ENCODE measurements at regions not wholly inside any gene's neighbourhood (a gene's known extent, or its start where the extent isn't known, plus 50 kb on each side); places are given as distances from the start of the nearest gene placed in this dataset.

DNA sequence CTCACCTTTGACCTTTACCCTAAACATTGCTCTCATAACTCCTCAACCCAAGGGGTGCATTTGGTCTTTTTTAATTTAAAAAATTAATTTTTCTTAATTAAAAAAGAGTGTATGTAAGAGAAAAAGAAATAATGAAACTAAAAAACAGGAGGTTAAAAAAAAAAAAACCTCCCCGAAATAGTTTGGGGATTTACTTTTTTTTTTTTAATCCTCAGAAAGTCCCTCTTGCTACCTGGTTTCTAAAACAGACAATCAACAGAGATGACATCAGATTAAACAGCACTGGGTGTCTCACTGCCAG lies 301.3 kb downstream of the SOX9 start:
- H3K9me3 ChIP-seq (ENCODE audit: insufficient read depth, low read depth, low read length), result peaks cover 12% of the 10 kb centered on the region
- no peak overlapping the region for H3K9ac ChIP-seq (ENCODE audit: low read depth, low read length)
- H3K4me1 ChIP-seq (ENCODE audit: insufficient read depth, low read length), result peaks cover 9% of the 10 kb centered on the region; the same call in 1 of the 2 replicates
- no peak overlapping the region for H3K27ac ChIP-seq (ENCODE audit: low read depth, low read length)
- H3K4me3 ChIP-seq (ENCODE audit: low read length), result no peak overlapping the region
- H3K36me3 ChIP-seq (ENCODE audit: insufficient read depth, low read length), result no peaks in the 10 kb centered on the region
- WGBS, result 83% methylated on average over 1 of the region's 1 CpG
- H3K27me3 ChIP-seq (ENCODE audit: insufficient read depth, low read length), result no peaks in the 10 kb centered on the region

GRCh38 chr17:72422505-72423285 lies 301.9 kb downstream of the SOX9 start:
- H3K27me3 ChIP-seq (ENCODE audit: insufficient read depth, low read length), result no peaks in the 10 kb centered on the region
- no peak overlapping the region for H3K4me3 ChIP-seq (ENCODE audit: low read length)
- no peak overlapping the region for H3K27ac ChIP-seq (ENCODE audit: low read depth, low read length)
- peaks cover 7% of the 10 kb centered on the region for H3K9me3 ChIP-seq (ENCODE audit: insufficient read depth, low read depth, low read length)
- 76% methylated on average over 21 of the region's 21 CpGs for WGBS
- no peaks in the 10 kb centered on the region for H3K36me3 ChIP-seq (ENCODE audit: insufficient read depth, low read length)
- H3K9ac ChIP-seq (ENCODE audit: low read depth, low read length), result no peak overlapping the region
- H3K4me1 ChIP-seq (ENCODE audit: insufficient read depth, low read length), result peaks cover 9% of the 10 kb centered on the region; the same call in 1 of the 2 replicates

GRCh38 chr17:72423286-72423589 lies 302.4 kb downstream of the SOX9 start:
- Histone ChIP-seq H3K36me3 (ENCODE audit: insufficient read depth, low read length) (no peaks in the 10 kb centered on the region), H3K27me3 (ENCODE audit: insufficient read depth, low read length) (no peaks in the 10 kb centered on the region), H3K27ac (ENCODE audit: low read depth, low read length) (no peak overlapping the region), H3K4me1 (ENCODE audit: insufficient read depth, low read length) (peaks cover 9% of the 10 kb centered on the region; the same call in 1 of the 2 replicates), H3K4me3 (ENCODE audit: low read length) (no peak overlapping the region), H3K9ac (ENCODE audit: low read depth, low read length) (no peak overlapping the region), H3K9me3 (ENCODE audit: insufficient read depth, low read depth, low read length) (peaks cover 1% of the 10 kb centered on the region)
- WGBS, result 93% methylated on average over 5 of the region's 5 CpGs

GRCh38 chr17:72423718-72424117 lies 302.9 kb downstream of the SOX9 start:
- Histone ChIP-seq H3K4me3 (ENCODE audit: low read length) (no peak overlapping the region), H3K27me3 (ENCODE audit: insufficient read depth, low read length) (no peaks in the 10 kb centered on the region), H3K27ac (ENCODE audit: low read depth, low read length) (no peak overlapping the region), H3K9me3 (ENCODE audit: insufficient read depth, low read depth, low read length) (no peaks in the 10 kb centered on the region), H3K9ac (ENCODE audit: low read depth, low read length) (no peak overlapping the region), H3K4me1 (ENCODE audit: insufficient read depth, low read length) (peaks cover 9% of the 10 kb centered on the region; the same call in 1 of the 2 replicates), H3K36me3 (ENCODE audit: insufficient read depth, low read length) (no peaks in the 10 kb centered on the region)
- 76% methylated on average over 14 of the region's 14 CpGs for WGBS

GRCh38 chr17:72424505-72425117 lies 303.8 kb downstream of the SOX9 start:
- Histone ChIP-seq H3K27ac (ENCODE audit: low read depth, low read length) (no peak overlapping the region), H3K4me1 (ENCODE audit: insufficient read depth, low read length) (peaks cover 9% of the 10 kb centered on the region; the same call in 1 of the 2 replicates), H3K36me3 (ENCODE audit: insufficient read depth, low read length) (no peaks in the 10 kb centered on the region), H3K9ac (ENCODE audit: low read depth, low read length) (no peak overlapping the region), H3K4me3 (ENCODE audit: low read length) (no peak overlapping the region), H3K9me3 (ENCODE audit: insufficient read depth, low read depth, low read length) (no peaks in the 10 kb centered on the region), H3K27me3 (ENCODE audit: insufficient read depth, low read length) (no peaks in the 10 kb centered on the region)
- 87% methylated on average over 11 of the region's 12 CpGs for WGBS

DNA sequence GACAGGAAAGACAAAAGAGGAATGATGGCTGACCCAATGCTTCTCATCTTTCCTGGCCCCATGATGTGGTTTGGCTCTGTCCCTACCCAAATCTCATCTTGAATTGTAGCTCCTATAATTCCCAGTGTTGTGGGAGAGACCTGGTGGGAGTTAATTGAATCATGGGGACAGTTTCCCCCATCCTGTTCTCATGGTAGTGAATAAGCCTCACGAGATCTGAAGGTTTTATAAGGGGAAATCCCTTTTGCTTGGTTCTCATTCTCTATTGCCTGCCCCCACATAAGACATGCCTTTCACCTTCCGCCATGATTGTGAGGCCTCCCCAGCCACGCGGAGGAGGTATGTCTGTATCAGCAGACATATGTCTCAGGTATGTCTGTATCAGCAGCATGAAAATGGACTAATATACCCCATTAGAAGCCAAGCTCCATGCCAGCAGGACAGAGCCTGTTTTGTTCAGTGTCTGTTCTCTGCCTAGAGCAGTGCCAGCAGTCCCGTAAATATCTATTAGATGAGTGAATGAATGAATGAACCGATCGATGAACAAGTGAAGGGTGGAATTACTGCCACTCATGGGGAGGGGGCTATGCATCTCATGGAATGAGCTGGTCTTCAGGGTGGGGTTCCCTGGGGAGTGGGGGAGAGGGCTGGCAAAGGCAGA lies 304.4 kb downstream of the SOX9 start:
- Histone ChIP-seq H3K9ac (ENCODE audit: low read depth, low read length) (no peak overlapping the region), H3K27ac (ENCODE audit: low read depth, low read length) (no peak overlapping the region), H3K4me3 (ENCODE audit: low read length) (no peak overlapping the region), H3K4me1 (ENCODE audit: insufficient read depth, low read length) (peaks cover 9% of the 10 kb centered on the region; the same call in 1 of the 2 replicates), H3K9me3 (ENCODE audit: insufficient read depth, low read depth, low read length) (no peaks in the 10 kb centered on the region), H3K36me3 (ENCODE audit: insufficient read depth, low read length) (no peaks in the 10 kb centered on the region), H3K27me3 (ENCODE audit: insufficient read depth, low read length) (no peaks in the 10 kb centered on the region)
- WGBS, result 94% methylated on average over 7 of the region's 7 CpGs

DNA sequence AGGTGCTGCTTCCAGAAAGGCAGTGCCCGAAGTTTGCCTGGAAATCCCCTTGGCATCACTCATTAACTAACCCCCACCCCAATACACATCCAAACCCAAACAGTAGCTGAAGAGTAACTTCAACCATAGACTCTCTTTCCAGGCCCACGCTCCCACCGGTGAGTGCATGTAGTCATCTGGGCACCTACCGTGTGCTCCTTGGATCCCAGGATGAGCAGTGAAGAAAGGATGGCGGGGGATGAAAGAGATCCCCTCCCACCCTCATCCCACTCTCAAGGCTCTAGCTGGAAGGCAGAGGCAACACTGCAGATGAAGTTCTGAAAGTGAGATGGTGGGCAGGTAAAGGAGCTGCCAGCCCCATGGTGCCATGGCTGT lies 305.0 kb downstream of the SOX9 start:
- H3K9me3 ChIP-seq (ENCODE audit: insufficient read depth, low read depth, low read length), result no peaks in the 10 kb centered on the region
- 86% methylated on average over 3 of the region's 5 CpGs for WGBS
- H3K27ac ChIP-seq (ENCODE audit: low read depth, low read length), result no peak overlapping the region
- H3K27me3 ChIP-seq (ENCODE audit: insufficient read depth, low read length), result no peaks in the 10 kb centered on the region
- no peak overlapping the region for H3K4me3 ChIP-seq (ENCODE audit: low read length)
- H3K36me3 ChIP-seq (ENCODE audit: insufficient read depth, low read length), result no peaks in the 10 kb centered on the region
- H3K9ac ChIP-seq (ENCODE audit: low read depth, low read length), result no peak overlapping the region
- peaks cover 8% of the 10 kb centered on the region; the same call in 1 of the 2 replicates for H3K4me1 ChIP-seq (ENCODE audit: insufficient read depth, low read length)

- 85% methylated on average over 4 of the region's 4 CpGs for WGBS
- Histone ChIP-seq H3K9ac (ENCODE audit: low read depth, low read length) (no peak overlapping the region), H3K4me3 (ENCODE audit: low read length) (no peak overlapping the region), H3K36me3 (ENCODE audit: insufficient read depth, low read length) (no peaks in the 10 kb centered on the region), H3K27me3 (ENCODE audit: insufficient read depth, low read length) (no peaks in the 10 kb centered on the region), H3K27ac (ENCODE audit: low read depth, low read length) (no peak overlapping the region), H3K9me3 (ENCODE audit: insufficient read depth, low read depth, low read length) (no peaks in the 10 kb centered on the region), H3K4me1 (ENCODE audit: insufficient read depth, low read length) (peaks cover 6% of the 10 kb centered on the region; the same call in 1 of the 2 replicates)
Measured at GRCh38 chr17:72426321-72426720, 305.5 kb downstream of the SOX9 start.

GRCh38 chr17:72426948-72427760 lies 306.3 kb downstream of the SOX9 start:
- Histone ChIP-seq H3K4me1 (ENCODE audit: insufficient read depth, low read length) (peaks cover 9% of the 10 kb centered on the region; the same call in 1 of the 2 replicates), H3K36me3 (ENCODE audit: insufficient read depth, low read length) (no peaks in the 10 kb centered on the region), H3K4me3 (ENCODE audit: low read length) (no peak overlapping the region), H3K27me3 (ENCODE audit: insufficient read depth, low read length) (no peaks in the 10 kb centered on the region), H3K9me3 (ENCODE audit: insufficient read depth, low read depth, low read length) (no peaks in the 10 kb centered on the region), H3K9ac (ENCODE audit: low read depth, low read length) (no peak overlapping the region), H3K27ac (ENCODE audit: low read depth, low read length) (no peak overlapping the region)
- WGBS, result 88% methylated on average over 7 of the region's 7 CpGs

DNA sequence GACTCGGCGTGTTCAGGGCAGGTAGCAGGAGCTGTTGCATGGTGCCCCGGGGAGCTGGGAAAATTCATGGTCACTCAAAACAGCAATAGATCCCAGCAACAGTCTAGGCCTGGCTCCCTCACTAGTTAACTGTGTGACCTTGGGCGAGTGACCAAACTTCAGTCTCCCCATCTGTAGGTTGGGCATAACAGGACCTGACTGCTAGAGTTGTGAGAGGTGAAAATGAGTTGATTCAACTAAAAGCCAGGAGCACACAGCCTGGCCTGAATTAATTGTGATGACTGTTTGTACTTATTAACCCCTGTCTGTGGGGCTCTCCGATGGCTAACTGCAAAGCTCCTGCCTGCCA lies 306.9 kb downstream of the SOX9 start:
- Histone ChIP-seq H3K27ac (ENCODE audit: low read depth, low read length) (no peak overlapping the region), H3K9me3 (ENCODE audit: insufficient read depth, low read depth, low read length) (no peaks in the 10 kb centered on the region), H3K4me1 (ENCODE audit: insufficient read depth, low read length) (peaks cover 9% of the 10 kb centered on the region; the same call in 1 of the 2 replicates), H3K4me3 (ENCODE audit: low read length) (no peak overlapping the region), H3K36me3 (ENCODE audit: insufficient read depth, low read length) (no peaks in the 10 kb centered on the region), H3K9ac (ENCODE audit: low read depth, low read length) (no peak overlapping the region), H3K27me3 (ENCODE audit: insufficient read depth, low read length) (no peaks in the 10 kb centered on the region)
- 94% methylated on average over 5 of the region's 5 CpGs for WGBS

All from HUES64 (cell line).